GM19455 (cell line): ENCODE measurements at regions not wholly inside any gene's neighbourhood (a gene's known extent, or its start where the extent isn't known, plus 50 kb on each side); places are given as distances from the start of the nearest gene placed in this dataset.

Experiments used
- ATAC-seq: cut with Tn5 transposase; IDR thresholded peaks from one replicate; pipeline ENCODE4 v1.9.1; 2021; ENCODE audit not compliant: unreplicated experiment

GRCh38 chr2:146037334-146037870, 1517.5 kb upstream of the ZEB2 start:
- ATAC-seq = no peak

DNA sequence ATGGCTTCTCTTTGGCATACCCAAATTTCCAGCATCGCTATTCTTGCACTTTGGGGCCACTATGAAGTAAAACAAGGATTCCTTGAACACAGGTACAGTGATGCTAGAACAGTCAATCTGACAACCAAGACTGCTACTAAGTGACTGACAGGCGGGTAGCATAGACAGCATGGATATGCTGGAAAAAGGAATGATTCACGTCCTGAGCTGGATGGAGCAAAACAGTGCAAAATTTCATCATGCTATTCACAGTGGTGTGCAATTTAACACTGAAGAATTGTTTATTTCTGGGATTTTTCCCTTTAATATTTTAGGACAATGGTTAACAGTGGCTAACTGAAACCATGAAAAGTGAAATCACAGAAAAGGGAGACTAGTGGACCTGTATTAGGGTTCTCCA, 1511.2 kb upstream of the ZEB2 start:
- ATAC-seq = no peak

DNA sequence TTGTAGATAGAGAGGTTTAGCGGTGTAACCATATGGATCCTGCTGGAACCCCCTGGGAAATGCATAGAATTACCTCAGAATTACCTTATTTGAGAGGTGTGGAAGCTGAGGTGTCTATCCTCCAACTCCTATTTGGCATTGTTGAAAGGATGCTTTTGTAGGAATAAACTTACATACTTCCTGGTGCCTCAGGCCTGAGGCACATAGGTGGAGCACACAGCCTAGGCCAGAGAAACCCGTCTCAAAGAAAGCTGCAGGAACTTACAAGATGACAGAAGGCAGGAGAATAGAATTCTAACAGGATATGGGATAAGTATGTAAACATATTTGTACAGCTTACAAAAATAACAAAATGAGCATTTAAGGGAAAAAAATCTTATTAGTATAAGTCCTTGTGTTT, 1507.2 kb upstream of the ZEB2 start:
- no peak for ATAC-seq

- no peak for ATAC-seq
Observed at GRCh38 chr2:146025519-146025918, 1505.6 kb upstream of the ZEB2 start.

DNA sequence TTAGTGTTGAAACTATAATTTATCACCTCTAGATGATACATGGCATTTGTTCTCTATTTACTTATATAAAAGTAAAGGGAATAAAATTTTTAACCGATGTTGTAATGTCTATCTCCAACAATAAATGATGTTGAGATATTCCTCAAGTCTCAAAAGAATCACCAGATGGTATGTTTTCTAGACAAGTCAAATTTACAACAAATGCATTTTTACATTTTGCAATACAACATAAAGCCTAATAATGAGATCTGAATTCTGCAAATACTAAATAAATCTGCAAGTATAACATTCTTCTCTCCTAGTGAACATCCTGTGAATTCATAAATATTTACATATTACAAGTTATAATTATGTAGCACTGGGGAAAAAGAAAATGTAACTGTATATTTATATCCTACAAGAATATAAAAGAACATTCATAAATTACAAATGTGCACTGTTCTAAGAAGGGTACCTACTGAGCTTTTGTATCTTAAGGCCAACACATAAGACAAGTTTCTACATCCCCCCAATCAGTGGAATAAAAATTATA, 1504.4 kb upstream of the ZEB2 start:
- no peak for ATAC-seq

DNA sequence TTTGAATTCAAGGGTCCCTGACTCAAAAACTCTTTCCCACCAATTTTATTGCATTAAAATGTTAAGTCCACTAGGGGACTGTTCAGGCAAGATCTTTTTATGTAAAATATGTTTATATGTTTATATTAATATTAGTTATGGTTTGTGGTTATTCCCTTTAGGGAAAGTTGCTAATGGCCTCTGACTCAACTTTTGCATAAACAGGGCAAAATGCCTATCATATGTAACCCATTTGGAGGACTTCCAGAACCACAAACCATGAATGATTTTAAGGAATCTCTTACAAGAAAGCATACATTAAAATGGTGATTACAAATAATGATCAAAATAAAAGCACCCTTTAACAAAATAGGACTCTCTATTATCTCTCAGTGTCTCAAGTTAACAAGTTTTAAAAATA, 1484.5 kb upstream of the ZEB2 start:
- no peak for ATAC-seq

- ATAC-seq = no peak
Observed at GRCh38 chr2:146003337-146003736, 1483.4 kb upstream of the ZEB2 start.

- no peak for ATAC-seq
Observed at GRCh38 chr2:145994910-145995309, 1475.0 kb upstream of the ZEB2 start.

- ATAC-seq = no peak
Observed at GRCh38 chr2:145992572-145992971, 1472.7 kb upstream of the ZEB2 start.

DNA sequence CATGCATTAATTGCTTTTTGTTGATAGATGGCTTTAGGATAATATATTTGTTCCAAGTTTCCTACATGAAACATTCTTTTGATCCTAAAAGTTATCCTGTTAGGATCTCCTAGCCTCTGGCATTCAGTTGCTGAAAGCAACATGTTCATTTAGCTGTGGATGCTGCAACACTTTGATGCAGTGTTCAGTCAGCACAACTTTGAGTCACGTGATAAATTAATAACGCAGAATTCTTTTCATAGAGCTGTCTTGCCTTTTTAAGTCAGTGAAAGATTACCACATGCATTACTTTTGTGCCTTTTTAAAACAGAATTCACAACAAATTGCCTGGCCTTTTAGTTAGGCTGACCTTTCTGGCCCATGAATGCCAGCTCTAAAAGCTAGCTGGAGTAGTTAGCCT, 1467.9 kb upstream of the ZEB2 start:
- no peak for ATAC-seq

DNA sequence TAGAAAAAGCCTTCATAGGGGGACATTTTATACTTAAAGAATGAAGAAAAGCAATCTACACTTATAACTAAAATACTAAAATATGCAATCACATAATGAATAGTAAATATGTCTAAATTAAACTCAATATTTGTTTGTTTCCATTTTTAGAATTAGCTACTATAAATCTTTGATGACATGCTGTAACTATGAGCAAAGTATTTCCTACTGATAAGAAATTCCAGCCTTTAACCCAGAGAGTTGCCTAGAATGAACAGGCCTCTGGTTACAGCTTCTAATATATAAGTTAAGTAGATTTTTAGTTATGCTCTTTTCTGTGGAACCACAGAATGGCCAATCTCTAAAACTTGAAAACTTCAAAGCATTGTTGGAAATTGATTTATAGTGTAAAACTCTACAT, 1465.6 kb upstream of the ZEB2 start:
- ATAC-seq = no peak

- no peak for ATAC-seq
Observed at GRCh38 chr2:145984580-145984979, 1464.7 kb upstream of the ZEB2 start.

DNA sequence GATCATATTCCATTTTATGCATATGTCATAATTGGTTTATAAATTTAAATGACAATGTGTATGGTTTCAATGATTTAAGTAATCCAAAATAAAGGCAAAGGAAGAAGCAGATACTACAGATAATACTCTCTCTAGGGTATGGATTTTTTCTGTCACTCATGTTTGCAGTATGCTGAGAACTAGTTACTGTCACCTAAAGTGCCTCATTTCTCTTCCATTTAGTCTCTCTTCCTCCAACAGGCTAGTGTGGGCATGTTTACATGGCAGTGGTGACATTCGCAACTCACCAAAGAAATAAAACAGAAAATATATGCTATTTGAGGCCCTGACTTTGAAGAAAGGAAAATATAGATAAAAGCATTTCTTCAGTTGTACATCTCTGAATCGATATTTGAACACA, 1460.4 kb upstream of the ZEB2 start:
- ATAC-seq = no peak

GRCh38 chr2:145975406-145975805, 1455.5 kb upstream of the ZEB2 start:
- ATAC-seq = no peak

GRCh38 chr2:145961846-145962245, 1441.9 kb upstream of the ZEB2 start:
- no peak for ATAC-seq

GRCh38 chr2:145960479-145961163, 1440.7 kb upstream of the ZEB2 start:
- ATAC-seq = no peak

DNA sequence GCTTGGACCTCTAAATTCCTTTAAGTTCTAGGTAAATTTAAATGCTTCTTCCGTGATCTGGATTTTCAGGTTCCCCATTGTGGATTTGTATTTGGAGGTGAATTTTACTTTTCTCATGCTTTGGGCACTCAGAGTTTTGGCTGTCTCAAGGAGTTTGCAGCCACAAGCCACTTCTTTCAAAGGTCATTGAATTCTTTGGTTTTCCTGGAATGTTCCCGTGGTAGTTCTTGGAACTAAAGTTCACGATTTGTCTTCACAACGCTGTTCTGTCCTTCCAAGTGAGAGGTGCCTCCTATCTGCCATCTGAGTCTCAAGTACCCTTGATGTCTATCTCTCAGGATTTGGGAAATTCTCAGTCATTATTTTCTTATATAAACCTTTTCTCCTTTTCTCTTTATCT, 1438.7 kb upstream of the ZEB2 start:
- no peak for ATAC-seq

GRCh38 chr2:145957929-145958328, 1438.0 kb upstream of the ZEB2 start:
- ATAC-seq = no peak

DNA sequence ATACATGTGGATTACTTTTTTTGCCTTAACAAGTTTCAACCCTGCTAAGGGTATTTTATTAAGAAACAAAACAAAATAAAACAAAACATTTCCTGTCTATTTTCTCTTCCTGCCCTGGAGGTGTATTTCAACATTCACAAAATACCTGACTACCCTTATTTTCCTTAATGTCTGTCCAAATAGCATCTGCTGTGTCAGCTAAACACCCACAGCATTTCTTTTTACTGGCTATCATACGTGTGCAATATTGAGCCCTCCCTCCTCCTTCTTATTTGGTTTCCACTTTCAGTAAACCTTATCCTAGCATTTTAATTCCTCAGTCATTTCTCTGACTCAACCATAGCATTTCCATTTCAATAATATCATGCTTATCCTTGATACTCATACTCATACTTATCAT, 1420.0 kb upstream of the ZEB2 start:
- no peak for ATAC-seq

GRCh38 chr2:145935016-145935415, 1415.1 kb upstream of the ZEB2 start:
- no peak for ATAC-seq

- no peak for ATAC-seq
Observed at GRCh38 chr2:145931781-145932395, 1412.0 kb upstream of the ZEB2 start.

DNA sequence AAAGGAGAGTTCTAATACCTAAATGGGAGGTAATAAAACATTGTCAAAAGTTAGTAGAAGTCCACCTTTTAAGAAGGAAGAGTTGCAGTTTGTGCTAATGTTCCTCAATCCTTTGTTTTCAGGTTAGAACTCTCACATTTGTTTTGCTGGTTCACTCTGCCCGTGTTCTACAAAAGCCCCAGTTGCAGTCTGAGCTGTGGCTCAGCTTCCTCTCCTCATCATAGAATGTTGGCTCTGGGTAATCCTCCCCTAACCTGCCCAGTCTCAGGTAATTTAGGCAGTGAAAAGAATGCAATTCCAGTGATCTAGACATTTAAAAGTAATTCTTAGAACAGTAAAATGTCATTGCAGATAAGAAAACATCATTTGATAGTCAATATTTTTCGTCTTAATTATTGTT, 1410.4 kb upstream of the ZEB2 start:
- no peak for ATAC-seq
